WTC11 (cell line): ENCODE measurements at regions not wholly inside any gene's neighbourhood (a gene's known extent, or its start where the extent isn't known, plus 50 kb on each side); places are given as distances from the start of the nearest gene placed in this dataset.

Experiments used
- ATAC-seq: fragments of 200-7000 bp; cut with Tn5 transposase; 2 replicates; pipeline ENCODE4 v1.10.0; 2021; ENCODE audit warnings: mild to moderate bottlenecking, moderate library complexity
- CTCF ChIA-PET: fragments of 300-600 bp; sonication (Branson Sonifier 250); formaldehyde crosslinking; loops from one replicate; lab custom pipeline; 2021; ENCODE audit warnings: antibody characterized with exemption; lab: Charles Lee
- POLR2A ChIA-PET: fragments of 350-600 bp; sonication (Branson Sonifier 250); formaldehyde crosslinking; loops from one replicate; lab custom pipeline; 2021; ENCODE audit warnings: antibody characterized with exemption; lab: Charles Lee
- DNase-seq: peaks from one replicate; pipeline ENCODE4 v3.0.0; 2021; ENCODE audit warnings: low spot score
- H3K27ac Mint-ChIP-seq: 2 replicates; pipeline ENCODE4 v1.8.0; 2021; ENCODE audit warnings: mixed read lengths
- H3K27me3 Mint-ChIP-seq: 2 replicates; pipeline ENCODE4 v1.8.0; 2021; ENCODE audit warnings: low read depth, mild to moderate bottlenecking, moderate library complexity, mixed read lengths
- H3K36me3 Mint-ChIP-seq: 2 replicates; pipeline ENCODE4 v1.8.0; 2021; ENCODE audit warnings: mixed read lengths
- H3K4me1 Mint-ChIP-seq: 2 replicates; pipeline ENCODE4 v1.8.0; 2022; ENCODE audit warnings: mixed read lengths
- H3K4me3 Mint-ChIP-seq: 2 replicates; pipeline ENCODE4 v1.8.0; 2021; ENCODE audit warnings: mild to moderate bottlenecking, moderate library complexity, mixed read lengths
- H3K9me3 Mint-ChIP-seq: 2 replicates; pipeline ENCODE4 v1.8.0; 2021; ENCODE audit warnings: mixed read lengths
- AR ChIP-seq: fragments of 250-450 bp; sonication (Bioruptor Pico); IDR thresholded peaks from 2 replicates; pipeline ENCODE4 v1.9.0; 2021; ENCODE audit warnings: mild to moderate bottlenecking
- ESRRA ChIP-seq: sonication (generic); formaldehyde crosslinking; IDR thresholded peaks from 2 replicates; pipeline ENCODE4 v1.8.1; 2022; ENCODE audit warnings: mild to moderate bottlenecking, missing genetic modification reagents, borderline replicate concordance
- IRF2 ChIP-seq: sonication (generic); formaldehyde crosslinking; IDR thresholded peaks from 2 replicates; pipeline ENCODE4 v1.8.0; 2022; ENCODE audit warnings: low read depth, missing genetic modification reagents, borderline replicate concordance
- NR2C2 ChIP-seq: sonication (generic); formaldehyde crosslinking; IDR thresholded peaks from 2 replicates; pipeline ENCODE4 v1.8.0; 2022; ENCODE audit warnings: mild to moderate bottlenecking, missing genetic modification reagents
- NR3C1 ChIP-seq: sonication (generic); formaldehyde crosslinking; conservative IDR thresholded peaks from 2 replicates; pipeline ENCODE4 v1.8.1; 2023; ENCODE audit warnings: low read depth, mild to moderate bottlenecking, missing genetic modification reagents
- TEAD1 ChIP-seq: sonication (generic); formaldehyde crosslinking; IDR thresholded peaks from 2 replicates; pipeline ENCODE4 v1.8.0; 2022; ENCODE audit warnings: mild to moderate bottlenecking, missing genetic modification reagents
- TP53 ChIP-seq: sonication (generic); formaldehyde crosslinking; IDR thresholded peaks from 2 replicates; pipeline ENCODE4 v1.8.1; 2023; ENCODE audit warnings: mild to moderate bottlenecking, missing genetic modification reagents
- USF1 ChIP-seq: sonication (generic); formaldehyde crosslinking; IDR thresholded peaks from 2 replicates; pipeline ENCODE4 v1.8.0; 2022; ENCODE audit warnings: mild to moderate bottlenecking, missing genetic modification reagents
- ZNF396 ChIP-seq: fragments of 250-450 bp; sonication (Bioruptor Pico); IDR thresholded peaks from 2 replicates; pipeline ENCODE4 v1.8.0; 2021; ENCODE audit warnings: mild to moderate bottlenecking, moderate library complexity, borderline replicate concordance
- ZNF423 ChIP-seq: fragments of 250-450 bp; sonication (Bioruptor Pico); IDR thresholded peaks from 2 replicates; pipeline ENCODE4 v2.1.2; 2022; ENCODE audit warnings: mild to moderate bottlenecking, moderate library complexity
- ZNF532 ChIP-seq: fragments of 250-450 bp; sonication (Bioruptor Pico); IDR thresholded peaks from 2 replicates; pipeline ENCODE4 v1.9.0; 2021; ENCODE audit warnings: mild to moderate bottlenecking, borderline replicate concordance
- ZNF671 ChIP-seq: fragments of 250-450 bp; sonication (Bioruptor Pico); IDR thresholded peaks from 2 replicates; pipeline ENCODE4 v1.8.0; 2021; ENCODE audit warnings: mild to moderate bottlenecking
- ZSCAN18 ChIP-seq: fragments of 250-450 bp; sonication (Bioruptor Pico); IDR thresholded peaks from 2 replicates; pipeline ENCODE4 v2.1.2; 2022; ENCODE audit warnings: mild to moderate bottlenecking, moderate library complexity

- ATAC-seq, result no peak
- Mint-ChIP-seq H3K4me3 (no peak overlapping the region), H3K9me3 (no peaks in the 10 kb centered on the region)
Observed at GRCh38 chr7:68107261-68107660, 1110.6 kb downstream of the TYW1 start.

GRCh38 chr7:68107968-68108367 is 1111.3 kb downstream of the TYW1 start:
- no peak overlapping the region for H3K4me3 Mint-ChIP-seq
- ChIA-PET CTCF (no interaction called here), POLR2A (no interaction called here)
- H3K36me3 Mint-ChIP-seq, result no peaks in the 10 kb centered on the region
- H3K4me1 Mint-ChIP-seq, result peaks cover 4% of the 10 kb centered on the region
- TF ChIP-seq ZNF532 (CRISPR knock-in tag), result no peak
- TF ChIP-seq NR2C2 (CRISPR knock-in tag), result no peak
- no peak overlapping the region for H3K27ac Mint-ChIP-seq
- peaks cover 4% of the 10 kb centered on the region; the same call in 1 of the 2 replicates for H3K9me3 Mint-ChIP-seq
- no peaks in the 10 kb centered on the region for H3K27me3 Mint-ChIP-seq
- ATAC-seq, result no peak
- DNase-seq, result no peak

More at GRCh38 chr7:68107261-68107660, 1110.6 kb downstream of the TYW1 start:
- H3K27ac Mint-ChIP-seq, result no peak overlapping the region
- no peak for TF ChIP-seq ESRRA (CRISPR knock-in tag)
- no peak for TF ChIP-seq ZNF423 (CRISPR knock-in tag)
- TF ChIP-seq ZNF671 (CRISPR knock-in tag), result no peak
- no peak for TF ChIP-seq AR (CRISPR knock-in tag)
- TF ChIP-seq IRF2 (CRISPR knock-in tag), result no peak
- no peak for TF ChIP-seq ZSCAN18 (CRISPR knock-in tag)
- TF ChIP-seq TEAD1, result no peak
- no peak for TF ChIP-seq NR3C1 (CRISPR knock-in tag)
- TF ChIP-seq, all 79 proteins: peak for 0
- no peak for DNase-seq
- CTCF ChIA-PET, result no interaction called here
- POLR2A ChIA-PET, result no interaction called here
- no peaks in the 10 kb centered on the region for H3K27me3 Mint-ChIP-seq
- H3K36me3 Mint-ChIP-seq, result no peaks in the 10 kb centered on the region
- peaks cover 4% of the 10 kb centered on the region for H3K4me1 Mint-ChIP-seq

GRCh38 chr7:68109299-68109698 is 1112.7 kb downstream of the TYW1 start:
- TF ChIP-seq USF1 (CRISPR knock-in tag) (no peak), ZNF396 (no peak), TP53 (CRISPR knock-in tag) (no peak)
- Mint-ChIP-seq H3K4me1 (peaks cover 4% of the 10 kb centered on the region), H3K27ac (no peak overlapping the region), H3K36me3 (no peaks in the 10 kb centered on the region), H3K9me3 (peaks cover 4% of the 10 kb centered on the region; the same call in 1 of the 2 replicates), H3K27me3 (no peaks in the 10 kb centered on the region), H3K4me3 (no peak overlapping the region)
- no peak for ATAC-seq
- no peak for DNase-seq
- ChIA-PET POLR2A (no interaction called here), CTCF (interaction anchor here (0.5 kb wide), 1 partner anchor 320 kb away, joined by 3 read pairs; no protein-coding TSS in a partner anchor)
